Right kidney (tissue), 1 donor: ENCODE measurements at regions not wholly inside any gene's neighbourhood (a gene's known extent, or its start where the extent isn't known, plus 50 kb on each side); places are given as distances from the start of the nearest gene placed in this dataset.

Source experiments
- DNase-seq: peaks from one replicate; pipeline ENCODE4 v3.0.0-alpha.2; 2016

- DNase-seq: no peak
Observed at GRCh38 chr1:229067546-229067945, 203.4 kb upstream of the RAB4A start.

GRCh38 chr1:229068270-229068987, 202.5 kb upstream of the RAB4A start:
- no peak for DNase-seq

GRCh38 chr1:229069176-229069575, 201.7 kb upstream of the RAB4A start:
- DNase-seq: no peak

GRCh38 chr1:229070168-229070567, 200.7 kb upstream of the RAB4A start:
- no peak for DNase-seq

- no peak for DNase-seq
Observed at GRCh38 chr1:229073251-229073650, 197.7 kb upstream of the RAB4A start.

GRCh38 chr1:229075217-229075616, 195.7 kb upstream of the RAB4A start:
- no peak for DNase-seq

- DNase-seq: no peak
Observed at GRCh38 chr1:229075716-229076115, 195.2 kb upstream of the RAB4A start.

GRCh38 chr1:229076195-229076594, 194.7 kb upstream of the RAB4A start:
- no peak for DNase-seq

GRCh38 chr1:229079016-229079595, 191.8 kb upstream of the RAB4A start:
- DNase-seq: no peak

GRCh38 chr1:229080361-229080760, 190.6 kb upstream of the RAB4A start:
- no peak for DNase-seq

GRCh38 chr1:229085291-229085690, 185.6 kb upstream of the RAB4A start:
- DNase-seq: no peak

GRCh38 chr1:229086091-229086490, 184.8 kb upstream of the RAB4A start:
- DNase-seq: no peak

GRCh38 chr1:229086686-229087085, 184.2 kb upstream of the RAB4A start:
- DNase-seq: no peak

GRCh38 chr1:229087339-229087738, 183.6 kb upstream of the RAB4A start:
- no peak for DNase-seq

- no peak for DNase-seq
Observed at GRCh38 chr1:229087906-229088305, 183.0 kb upstream of the RAB4A start.

GRCh38 chr1:229088711-229089110, 182.2 kb upstream of the RAB4A start:
- DNase-seq: no peak

- DNase-seq: no peak
Observed at GRCh38 chr1:229089586-229090208, 181.2 kb upstream of the RAB4A start.

- no peak for DNase-seq
Observed at GRCh38 chr1:229091721-229092136, 179.2 kb upstream of the RAB4A start.

- DNase-seq: peak; percentile 54
Observed at GRCh38 chr1:229092377-229093237, 178.3 kb upstream of the RAB4A start.

GRCh38 chr1:229093238-229093540, 177.7 kb upstream of the RAB4A start:
- no peak for DNase-seq

GRCh38 chr1:229093609-229094336, 177.1 kb upstream of the RAB4A start:
- no peak for DNase-seq
